ENCODE measurements at regions not wholly inside any gene's neighbourhood (a gene's known extent, or its start where the extent isn't known, plus 50 kb on each side); places are given as distances from the start of the nearest gene placed in this dataset.

- no peak overlapping the region for H3K27ac ChIP-seq
- DNase-seq: no peak
Observed at GRCh38 chr10:83982812-83983211, 156.5 kb upstream of the GHITM start.

GRCh38 chr10:83983578-83984255 lies 155.6 kb upstream of the GHITM start:
- Histone ChIP-seq H3K36me3 (no peaks in the 10 kb centered on the region), H3K27ac (no peak overlapping the region), H3K4me1 (no peaks in the 10 kb centered on the region), H3K9me3 (no peaks in the 10 kb centered on the region), H3K4me3 (no peak overlapping the region), H3K27me3 (no peaks in the 10 kb centered on the region)
- intact Hi-C loops (cut with DNase I; ENCODE audit: low total_unique reads): no loop called here
- TF ChIP-seq CTCF (IDR thresholded peaks at IDR 0.05) (no peak), POLR2A (IDR thresholded peaks at IDR 0.05) (no peak)
- no peak for DNase-seq

More at GRCh38 chr10:83982812-83983211, 156.5 kb upstream of the GHITM start:
- no peaks in the 10 kb centered on the region for H3K4me1 ChIP-seq
- TF ChIP-seq POLR2A (IDR thresholded peaks at IDR 0.05): no peak
- no peak for TF ChIP-seq CTCF (IDR thresholded peaks at IDR 0.05)
- no peaks in the 10 kb centered on the region for H3K36me3 ChIP-seq
- H3K27me3 ChIP-seq: no peaks in the 10 kb centered on the region
- intact Hi-C loops (cut with DNase I; ENCODE audit: low total_unique reads): no loop called here
- H3K9me3 ChIP-seq: no peaks in the 10 kb centered on the region
- H3K4me3 ChIP-seq: no peak overlapping the region

GRCh38 chr10:83984256-83984640 lies 155.1 kb upstream of the GHITM start:
- Histone ChIP-seq H3K27me3 (no peaks in the 10 kb centered on the region), H3K4me1 (no peaks in the 10 kb centered on the region), H3K36me3 (no peaks in the 10 kb centered on the region), H3K27ac (no peak overlapping the region), H3K9me3 (no peaks in the 10 kb centered on the region), H3K4me3 (no peak overlapping the region)
- intact Hi-C loops (cut with DNase I; ENCODE audit: low total_unique reads): no loop called here
- no peak for TF ChIP-seq POLR2A (IDR thresholded peaks at IDR 0.05)
- no peak for TF ChIP-seq CTCF (IDR thresholded peaks at IDR 0.05)
- DNase-seq: no peak

GRCh38 chr10:83986800-83987199 lies 152.5 kb upstream of the GHITM start:
- TF ChIP-seq POLR2A (IDR thresholded peaks at IDR 0.05) (no peak), CTCF (IDR thresholded peaks at IDR 0.05) (no peak)
- no peaks in the 10 kb centered on the region for H3K9me3 ChIP-seq
- no peak overlapping the region for H3K27ac ChIP-seq
- no peaks in the 10 kb centered on the region for H3K27me3 ChIP-seq
- intact Hi-C loops (cut with DNase I; ENCODE audit: low total_unique reads): no loop called here
- no peak for DNase-seq
- H3K36me3 ChIP-seq: no peaks in the 10 kb centered on the region
- H3K4me1 ChIP-seq: no peaks in the 10 kb centered on the region
- H3K4me3 ChIP-seq: no peak overlapping the region

- intact Hi-C loops (cut with DNase I; ENCODE audit: low total_unique reads): no loop called here
- DNase-seq: no peak
- no peaks in the 10 kb centered on the region for H3K9me3 ChIP-seq
Observed at GRCh38 chr10:83987216-83987615, 152.1 kb upstream of the GHITM start.

More at GRCh38 chr10:83987216-83987615, 152.1 kb upstream of the GHITM start:
- Histone ChIP-seq H3K36me3 (no peaks in the 10 kb centered on the region), H3K27ac (no peak overlapping the region), H3K4me3 (no peak overlapping the region), H3K27me3 (no peaks in the 10 kb centered on the region), H3K4me1 (no peaks in the 10 kb centered on the region)
- TF ChIP-seq CTCF (IDR thresholded peaks at IDR 0.05): no peak
- TF ChIP-seq POLR2A (IDR thresholded peaks at IDR 0.05): no peak

All from uterus (tissue), 3 donors.